H9 (cell line): ENCODE measurements at regions not wholly inside any gene's neighbourhood (a gene's known extent, or its start where the extent isn't known, plus 50 kb on each side); places are given as distances from the start of the nearest gene placed in this dataset.

Source experiments
- DNase-seq: peaks from one replicate; pipeline ENCODE4 v3.0.0-alpha.2; 2017
- H2AFZ ChIP-seq: one replicate; pipeline ENCODE4 v1.6.1; 2013; ENCODE audit warnings: mild to moderate bottlenecking, low read length, control low read depth, moderate library complexity
- H2AK5ac ChIP-seq: 2 replicates; pipeline ENCODE4 v1.6.1; 2013; ENCODE audit warnings: low read length, control low read depth, mixed read lengths; ENCODE audit not compliant: insufficient read length
- H2BK120ac ChIP-seq: one replicate; pipeline ENCODE4 v1.6.1; 2013; ENCODE audit warnings: low read depth, mild to moderate bottlenecking, low read length, control low read depth, inconsistent platforms; ENCODE audit not compliant: poor library complexity, severe bottlenecking
- H2BK12ac ChIP-seq: 2 replicates; pipeline ENCODE4 v1.6.1; 2013; ENCODE audit warnings: low read length, control low read depth, mixed read lengths, low read depth; ENCODE audit not compliant: insufficient read length
- H2BK15ac ChIP-seq: 2 replicates; pipeline ENCODE4 v1.6.1; 2013; ENCODE audit warnings: low read depth, low read length, control low read depth
- H2BK20ac ChIP-seq: one replicate; pipeline ENCODE4 v1.6.1; 2013; ENCODE audit warnings: low read depth, mild to moderate bottlenecking, low read length, control low read depth, inconsistent platforms; ENCODE audit not compliant: poor library complexity, severe bottlenecking
- H2BK5ac ChIP-seq: 2 replicates; pipeline ENCODE4 v1.6.1; 2013; ENCODE audit warnings: low read length, control low read depth, mixed read lengths; ENCODE audit not compliant: insufficient read length
- H3K14ac ChIP-seq: 2 replicates; pipeline ENCODE4 v1.6.1; 2013; ENCODE audit warnings: low read length, control low read depth; ENCODE audit not compliant: insufficient read depth
- H3K18ac ChIP-seq: 2 replicates; pipeline ENCODE4 v1.6.1; 2013; ENCODE audit warnings: low read depth, mild to moderate bottlenecking, mixed read lengths, low read length, control low read depth; ENCODE audit not compliant: insufficient read length
- H3K23ac ChIP-seq: 2 replicates; pipeline ENCODE4 v1.6.1; 2013; ENCODE audit warnings: low read length, control low read depth, mixed read lengths, low read depth; ENCODE audit not compliant: insufficient read length
- H3K23me2 ChIP-seq: 2 replicates; pipeline ENCODE4 v1.6.1; 2013; ENCODE audit warnings: low read depth, mild to moderate bottlenecking, mixed read lengths, low read length, control low read depth; ENCODE audit not compliant: insufficient read length, poor library complexity, severe bottlenecking
- H3K27ac ChIP-seq: 2 replicates; pipeline ENCODE4 v1.5.1; 2013; ENCODE audit warnings: low read length, control low read depth, mixed read lengths, low read depth; ENCODE audit not compliant: insufficient read length
- H3K27me3 ChIP-seq: 2 replicates; pipeline ENCODE4 v1.6.1; 2013; ENCODE audit warnings: low read length, control low read depth, inconsistent platforms; ENCODE audit not compliant: insufficient read depth
- H3K4ac ChIP-seq: 2 replicates; pipeline ENCODE4 v1.6.1; 2013; ENCODE audit warnings: low read depth, mild to moderate bottlenecking, control low read depth, inconsistent platforms, low read length, moderate library complexity
- H3K4me1 ChIP-seq: 2 replicates; pipeline ENCODE4 v1.6.1; 2013; ENCODE audit warnings: low read length, control low read depth, inconsistent platforms; ENCODE audit not compliant: insufficient read depth
- H3K4me2 ChIP-seq: 2 replicates; pipeline ENCODE4 v1.6.1; 2013; ENCODE audit warnings: low read length, control low read depth, mixed read lengths; ENCODE audit not compliant: insufficient read length, insufficient read depth
- H3K56ac ChIP-seq: 2 replicates; pipeline ENCODE4 v1.6.1; 2013; ENCODE audit warnings: low read depth, mild to moderate bottlenecking, mixed read lengths, low read length, control low read depth; ENCODE audit not compliant: insufficient read length
- H3K79me1 ChIP-seq: 2 replicates; pipeline ENCODE4 v1.6.1; 2013; ENCODE audit warnings: low read depth, mild to moderate bottlenecking, moderate library complexity, low read length, control low read depth, inconsistent platforms; ENCODE audit not compliant: insufficient read depth, poor library complexity, severe bottlenecking
- H3K79me2 ChIP-seq: 2 replicates; pipeline ENCODE4 v1.6.1; 2013; ENCODE audit warnings: low read length, control low read depth, inconsistent platforms; ENCODE audit not compliant: insufficient read depth
- H3K9ac ChIP-seq: 2 replicates; pipeline ENCODE4 v1.6.1; 2013; ENCODE audit warnings: low read length, control low read depth, mixed read lengths; ENCODE audit not compliant: insufficient read length; ENCODE audit errors: extremely low read depth
- H3K9me3 ChIP-seq: one replicate; pipeline ENCODE4 v1.6.1; 2013; ENCODE audit warnings: low read depth, low read length, inconsistent platforms; ENCODE audit not compliant: control insufficient read depth
- H3T11ph ChIP-seq: one replicate; pipeline ENCODE4 v1.6.1; 2013; ENCODE audit warnings: mild to moderate bottlenecking, low read length, control low read depth, inconsistent platforms
- H4K20me1 ChIP-seq: one replicate; pipeline ENCODE4 v1.6.1; 2013; ENCODE audit not compliant: control insufficient read depth, insufficient read length, insufficient read depth
- H4K5ac ChIP-seq: 2 replicates; pipeline ENCODE4 v1.6.1; 2013; ENCODE audit warnings: low read depth, mild to moderate bottlenecking, mixed read lengths, low read length, control low read depth; ENCODE audit not compliant: insufficient read length
- H4K8ac ChIP-seq: replicated peaks from 2 replicates; pipeline ENCODE4 v1.6.1; 2013; ENCODE audit warnings: low read length, control low read depth, mixed read lengths, low read depth; ENCODE audit not compliant: insufficient read length
- H4K91ac ChIP-seq: 2 replicates; pipeline ENCODE4 v1.6.1; 2013; ENCODE audit warnings: low read depth, mild to moderate bottlenecking, moderate library complexity, mixed read lengths, low read length, control low read depth; ENCODE audit not compliant: insufficient read length
- H3K27ac Mint-ChIP-seq, 3 experiments: 2 replicates in 2 of 3; 3 replicates in 1 of 3; pipeline ENCODE4 v1.8.0; 2020 to 2021; ENCODE audit warnings: mixed read lengths in 3 of 3, mild to moderate bottlenecking in 1 of 3, moderate library complexity in 1 of 3
- H3K27me3 Mint-ChIP-seq: 2 replicates; pipeline ENCODE4 v1.8.0; 2021; ENCODE audit warnings: low read depth, mild to moderate bottlenecking, moderate library complexity, mixed read lengths
- H3K36me3 Mint-ChIP-seq, 3 experiments: 2 replicates in 2 of 3; 3 replicates in 1 of 3; pipeline ENCODE4 v1.8.0; 2020 to 2021; ENCODE audit warnings: low read depth in 3 of 3, mixed read lengths in 3 of 3; ENCODE audit not compliant: insufficient read depth in 1 of 3
- H3K4me1 Mint-ChIP-seq, 2 experiments: 2 replicates each; pipeline ENCODE4 v1.8.0; 2020; ENCODE audit warnings: mixed read lengths in 2 of 2
- H3K4me3 Mint-ChIP-seq, 2 experiments: 2 replicates in 1 of 2; 3 replicates in 1 of 2; pipeline ENCODE4 v1.8.0; 2020 to 2021; ENCODE audit warnings: mild to moderate bottlenecking in 2 of 2, mixed read lengths in 2 of 2, moderate library complexity in 1 of 2
- H3K9me3 Mint-ChIP-seq, 2 experiments: 2 replicates in 1 of 2; 3 replicates in 1 of 2; pipeline ENCODE4 v1.8.0; 2020; ENCODE audit warnings: mild to moderate bottlenecking in 2 of 2, mixed read lengths in 2 of 2, moderate library complexity in 1 of 2
- CTCF ChIP-seq: fragments of 200-600 bp; sonication (generic); conservative IDR thresholded peaks from 3 replicates; pipeline ENCODE4 v1.8.0; 2021; ENCODE audit warnings: antibody characterized with exemption, mild to moderate bottlenecking

- no peak for DNase-seq
- Histone ChIP-seq H2BK12ac (no peak overlapping the region), H4K8ac (no peak overlapping the region), H3K79me1 (no peaks in the 10 kb centered on the region), H2BK5ac (no peak overlapping the region), H2AK5ac (no peak overlapping the region), H2BK15ac (no peak overlapping the region), H3K9ac (no peak overlapping the region), H3K18ac (no peak overlapping the region), H3K56ac (no peak overlapping the region), H2BK120ac (no peak overlapping the region), H3K27ac (no peak overlapping the region), H3K4me2 (no peak overlapping the region), H4K91ac (no peak overlapping the region), H3K23ac (no peak overlapping the region), H2AFZ (no peak overlapping the region), H3K23me2 (no peaks in the 10 kb centered on the region), H2BK20ac (no peak overlapping the region), H4K20me1 (no peaks in the 10 kb centered on the region), H3T11ph (no peak overlapping the region), H3K4me1 (no peaks in the 10 kb centered on the region), H4K5ac (no peak overlapping the region), H3K4ac (no peak overlapping the region), H3K9me3 (no peaks in the 10 kb centered on the region), H3K14ac (no peak overlapping the region), H3K27me3 (no peaks in the 10 kb centered on the region), H3K79me2 (no peaks in the 10 kb centered on the region)
- no peak overlapping the region for H3K4me3 Mint-ChIP-seq
- H3K27ac Mint-ChIP-seq: no peak overlapping the region
- H3K9me3 Mint-ChIP-seq: no peaks in the 10 kb centered on the region
- no peaks in the 10 kb centered on the region for H3K4me1 Mint-ChIP-seq
- no peaks in the 10 kb centered on the region for H3K27me3 Mint-ChIP-seq
- TF ChIP-seq CTCF: no peak
- no peaks in the 10 kb centered on the region for H3K36me3 Mint-ChIP-seq
These were observed 63.3 kb downstream of the DUSP6 start for GRCh38 chr12:89288959-89289358.
